Coronary artery (tissue), 2 donors: ENCODE measurements at regions not wholly inside any gene's neighbourhood (a gene's known extent, or its start where the extent isn't known, plus 50 kb on each side); places are given as distances from the start of the nearest gene placed in this dataset.

Experiments
- DNase-seq: peaks from one replicate; pipeline ENCODE4 v3.0.0-alpha.2; 2017; ENCODE audit warnings: low spot score
- H3K27ac ChIP-seq, 2 donors: fragments of 200-600 bp; sonication (generic); one replicate each; pipeline ENCODE4 v1.5.1; 2016 to 2019
- H3K4me3 ChIP-seq: fragments of 200-600 bp; sonication (generic); 2 replicates; pipeline ENCODE4 v1.5.1; 2016; ENCODE audit warnings: mild to moderate bottlenecking, moderate library complexity
- TF ChIP-seq, protein P1 (sequence below): fragments of 200-600 bp; sonication (generic); IDR thresholded peaks from one replicate; pipeline ENCODE4 v1.5.1; 2019; ENCODE audit warnings: antibody characterized with exemption

DNA sequence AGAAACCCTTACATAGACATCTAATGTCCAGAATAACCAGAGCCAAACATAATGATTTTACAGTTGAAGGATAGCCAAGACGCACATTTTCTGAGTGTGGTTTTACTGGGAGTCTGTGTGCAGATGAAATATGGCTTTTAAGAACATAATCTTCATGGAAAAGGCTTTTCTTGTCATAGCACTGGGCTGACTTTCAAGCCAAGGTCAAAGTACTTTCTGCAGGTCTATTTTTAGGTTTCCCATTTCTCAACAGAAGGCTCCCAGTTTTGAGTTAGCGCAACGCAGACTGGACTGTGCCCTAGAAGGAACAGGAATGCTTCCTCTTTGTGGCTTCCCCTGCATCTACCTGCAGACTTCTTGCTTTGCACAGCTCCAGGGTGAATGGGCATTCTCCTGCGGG is 92.3 kb upstream of the UPP2 start:
- no peak overlapping the region for H3K4me3 ChIP-seq
- DNase-seq: no peak
- H3K27ac ChIP-seq: no peak overlapping the region
- TF ChIP-seq, protein P1, sequence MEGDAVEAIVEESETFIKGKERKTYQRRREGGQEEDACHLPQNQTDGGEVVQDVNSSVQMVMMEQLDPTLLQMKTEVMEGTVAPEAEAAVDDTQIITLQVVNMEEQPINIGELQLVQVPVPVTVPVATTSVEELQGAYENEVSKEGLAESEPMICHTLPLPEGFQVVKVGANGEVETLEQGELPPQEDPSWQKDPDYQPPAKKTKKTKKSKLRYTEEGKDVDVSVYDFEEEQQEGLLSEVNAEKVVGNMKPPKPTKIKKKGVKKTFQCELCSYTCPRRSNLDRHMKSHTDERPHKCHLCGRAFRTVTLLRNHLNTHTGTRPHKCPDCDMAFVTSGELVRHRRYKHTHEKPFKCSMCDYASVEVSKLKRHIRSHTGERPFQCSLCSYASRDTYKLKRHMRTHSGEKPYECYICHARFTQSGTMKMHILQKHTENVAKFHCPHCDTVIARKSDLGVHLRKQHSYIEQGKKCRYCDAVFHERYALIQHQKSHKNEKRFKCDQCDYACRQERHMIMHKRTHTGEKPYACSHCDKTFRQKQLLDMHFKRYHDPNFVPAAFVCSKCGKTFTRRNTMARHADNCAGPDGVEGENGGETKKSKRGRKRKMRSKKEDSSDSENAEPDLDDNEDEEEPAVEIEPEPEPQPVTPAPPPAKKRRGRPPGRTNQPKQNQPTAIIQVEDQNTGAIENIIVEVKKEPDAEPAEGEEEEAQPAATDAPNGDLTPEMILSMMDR: no peak

DNA sequence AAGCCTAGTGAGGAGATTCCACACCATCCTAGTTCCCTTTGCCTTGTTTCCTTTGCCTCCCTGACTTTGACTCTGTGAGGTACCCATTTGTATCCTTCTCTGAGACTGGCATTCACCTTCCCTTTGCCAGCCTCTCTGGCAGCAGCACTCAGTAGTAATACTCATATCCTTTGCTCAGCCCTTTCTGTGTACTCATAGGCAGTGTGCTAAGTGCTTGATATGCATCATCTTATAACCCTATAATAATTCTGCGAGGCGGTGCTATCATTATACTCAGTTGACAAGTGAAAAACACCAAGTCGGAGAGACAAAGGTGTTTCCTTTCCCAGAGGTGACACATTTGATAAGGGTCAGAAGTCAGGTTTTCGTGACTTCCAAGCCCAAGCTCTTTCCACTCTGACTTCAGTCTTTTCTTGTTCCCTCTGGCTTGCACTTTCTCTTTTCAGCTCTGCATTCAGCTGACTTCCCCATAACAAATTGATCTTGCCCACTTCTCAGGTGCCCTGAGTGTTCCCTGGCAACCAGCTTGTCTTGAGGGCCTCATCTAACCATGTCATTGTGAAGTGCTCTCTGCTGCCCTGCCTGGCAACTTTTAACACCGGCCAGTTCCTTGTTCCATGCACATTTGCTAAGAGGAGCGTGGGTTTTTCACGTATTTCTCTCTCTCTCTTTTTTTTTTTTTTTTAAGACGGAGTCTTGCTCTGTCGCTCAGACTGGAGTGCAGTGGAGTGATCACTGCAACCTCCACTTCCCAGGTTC is 94.5 kb upstream of the UPP2 start:
- TF ChIP-seq, protein P1: no peak
- Histone ChIP-seq H3K4me3 (no peak overlapping the region), H3K27ac (no peak overlapping the region)
- no peak for DNase-seq

DNA sequence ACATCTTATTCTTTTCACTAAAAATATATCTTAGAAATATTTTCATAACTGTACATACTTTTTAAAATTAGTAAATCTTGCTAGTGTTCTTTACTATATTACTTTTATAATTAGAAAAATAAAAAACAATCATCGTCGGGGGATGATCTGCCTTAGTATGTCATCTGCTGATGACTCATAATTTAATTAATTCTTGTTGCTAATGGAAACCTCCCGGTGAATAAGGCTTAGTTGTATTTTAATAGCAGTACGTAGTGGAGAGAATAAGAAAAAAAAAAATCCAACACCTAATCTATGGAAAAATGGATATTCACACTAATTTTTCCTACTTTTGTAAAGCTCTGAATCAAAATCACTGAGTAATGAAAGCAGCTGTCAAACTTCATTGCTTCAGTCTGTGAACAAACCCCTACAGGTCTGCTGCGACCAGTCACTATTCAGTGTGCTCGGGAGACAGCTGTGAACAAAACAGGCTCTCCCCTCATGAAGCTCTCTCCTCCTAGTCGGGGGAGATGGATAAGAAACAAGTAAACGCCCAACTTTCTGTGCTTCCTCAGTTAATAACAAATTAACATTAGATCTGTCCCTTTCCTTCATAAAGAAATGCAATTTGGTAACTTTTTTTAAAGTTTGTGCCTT is 97.4 kb upstream of the UPP2 start:
- Histone ChIP-seq H3K27ac (no peak overlapping the region), H3K4me3 (no peak overlapping the region)
- no peak for DNase-seq
- TF ChIP-seq, protein P1: no peak

DNA sequence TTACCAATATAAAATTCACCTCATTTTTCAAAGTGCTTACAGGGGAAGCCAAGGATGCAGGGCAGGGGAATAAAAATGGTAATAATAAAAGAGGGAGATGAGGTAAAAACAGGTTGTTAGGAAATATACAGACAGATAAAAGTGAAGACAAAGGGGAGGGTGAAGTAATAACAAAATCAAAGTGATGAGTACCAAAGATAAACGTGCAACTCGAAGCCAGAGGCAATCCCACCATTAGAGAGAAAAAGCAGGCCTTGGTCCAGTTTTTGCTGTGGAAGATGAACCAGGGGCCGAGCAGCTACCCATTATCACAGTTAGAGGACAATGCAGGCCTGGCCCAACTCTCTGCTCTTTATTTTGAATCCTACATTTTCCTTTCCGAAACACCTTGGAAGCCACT is 99.6 kb upstream of the UPP2 start:
- no peak overlapping the region for H3K27ac ChIP-seq
- DNase-seq: no peak
- no peak overlapping the region for H3K4me3 ChIP-seq
- TF ChIP-seq, protein P1: no peak

DNA sequence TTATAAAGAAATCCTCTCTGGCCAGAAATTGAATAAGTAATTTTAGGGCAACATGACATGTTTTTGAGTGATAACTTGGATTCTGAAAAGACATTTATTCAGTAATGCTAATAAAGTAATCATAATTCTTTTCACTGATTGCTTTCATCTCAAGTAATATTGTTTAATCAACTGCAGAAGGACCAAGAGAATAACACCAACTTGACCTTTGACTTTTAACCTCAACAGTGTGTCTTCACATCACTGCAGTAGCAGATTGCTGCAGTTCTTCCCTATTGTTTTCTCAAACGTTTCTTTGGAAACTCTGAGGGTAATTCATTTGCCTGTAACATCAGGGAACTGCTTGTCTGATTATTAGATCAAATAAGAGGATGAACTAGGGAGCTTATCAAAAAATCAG is 104.9 kb upstream of the UPP2 start:
- TF ChIP-seq, protein P1: no peak
- H3K27ac ChIP-seq: no peak overlapping the region

DNA sequence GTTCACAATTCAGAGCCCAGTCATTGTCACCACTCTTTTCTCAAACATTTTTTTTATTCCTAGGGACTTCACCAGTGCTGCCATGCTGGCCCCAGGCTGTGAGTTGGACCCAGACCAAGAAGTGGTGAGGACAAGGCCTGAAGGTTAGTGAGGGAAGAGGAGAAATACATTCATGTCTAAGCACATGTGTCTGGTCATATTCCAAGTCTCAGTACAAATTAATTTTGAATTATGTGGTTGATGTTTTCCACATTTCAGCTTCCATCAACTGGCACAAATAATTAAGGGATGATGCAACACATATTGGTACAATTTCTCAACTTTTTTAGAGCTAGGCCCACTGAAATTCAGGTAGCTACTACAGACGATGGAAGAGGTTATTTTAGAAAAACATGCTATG is 106.6 kb upstream of the UPP2 start:
- H3K27ac ChIP-seq: no peak overlapping the region
- H3K4me3 ChIP-seq: no peak overlapping the region
- TF ChIP-seq, protein P1: no peak
- no peak for DNase-seq

More for the DNA sequence above, 104.9 kb upstream of the UPP2 start:
- DNase-seq: no peak
- H3K4me3 ChIP-seq: no peak overlapping the region

DNA sequence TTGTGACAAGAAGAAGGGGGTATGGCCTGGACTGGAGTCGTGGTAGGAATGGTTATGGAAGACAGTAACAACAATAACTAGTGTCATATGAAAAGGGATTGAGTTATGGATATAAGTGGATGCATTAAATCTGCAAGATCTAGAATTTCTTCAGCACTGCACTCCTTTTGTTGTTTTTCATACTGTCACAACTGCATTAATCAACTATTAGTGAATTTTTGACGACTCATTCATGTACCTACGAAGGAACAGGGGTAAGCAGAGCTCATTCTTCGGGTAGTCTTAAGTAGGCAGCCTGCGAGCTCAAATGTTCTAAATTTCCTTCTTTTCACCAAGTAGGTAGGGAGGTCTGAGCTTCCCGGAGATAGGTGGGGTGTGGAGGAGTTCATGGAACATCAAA is 109.7 kb upstream of the UPP2 start:
- Histone ChIP-seq H3K27ac (no peak overlapping the region), H3K4me3 (no peak overlapping the region)
- DNase-seq: no peak
- TF ChIP-seq, protein P1: no peak
